HG03095 (cell line): ENCODE measurements at regions not wholly inside any gene's neighbourhood (a gene's known extent, or its start where the extent isn't known, plus 50 kb on each side); places are given as distances from the start of the nearest gene placed in this dataset.
"Not testable (repeated sequence)": the region's sequence is repeated elsewhere in the genome, so short reads cannot be mapped to it uniquely, and the experiment has no call there.

ENCODE experiments used
- ATAC-seq: cut with Tn5 transposase; IDR thresholded peaks from one replicate; pipeline ENCODE4 v1.9.1; 2021; ENCODE audit warnings: moderate library complexity; ENCODE audit not compliant: unreplicated experiment

DNA sequence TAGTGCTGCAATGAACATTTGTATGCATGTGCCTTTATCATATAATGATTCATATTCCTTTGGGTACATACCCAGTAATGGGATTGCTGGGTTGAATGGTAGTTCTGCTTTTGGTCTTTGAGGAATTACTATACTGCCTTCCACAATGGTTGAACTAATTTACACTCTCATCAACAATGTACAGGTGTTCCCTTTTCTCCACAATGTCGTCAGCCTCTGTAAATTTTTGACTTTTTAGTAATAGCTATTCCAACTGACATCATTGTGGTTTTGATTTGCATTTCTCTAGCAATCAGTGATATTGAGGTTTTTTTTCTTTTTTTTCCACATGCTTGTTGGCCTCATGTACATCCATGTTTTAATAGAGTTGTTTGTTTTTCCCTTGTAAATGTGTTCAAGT is 2473.5 kb downstream of the PCDH9 start:
- ATAC-seq = no peak

GRCh38 chr13:64755961-64756360 is 2474.2 kb downstream of the PCDH9 start:
- ATAC-seq = no peak

GRCh38 chr13:64753233-64754000 is 2476.7 kb downstream of the PCDH9 start:
- no peak for ATAC-seq

- ATAC-seq = no peak
Measured at GRCh38 chr13:64749301-64749700, 2480.8 kb downstream of the PCDH9 start.

DNA sequence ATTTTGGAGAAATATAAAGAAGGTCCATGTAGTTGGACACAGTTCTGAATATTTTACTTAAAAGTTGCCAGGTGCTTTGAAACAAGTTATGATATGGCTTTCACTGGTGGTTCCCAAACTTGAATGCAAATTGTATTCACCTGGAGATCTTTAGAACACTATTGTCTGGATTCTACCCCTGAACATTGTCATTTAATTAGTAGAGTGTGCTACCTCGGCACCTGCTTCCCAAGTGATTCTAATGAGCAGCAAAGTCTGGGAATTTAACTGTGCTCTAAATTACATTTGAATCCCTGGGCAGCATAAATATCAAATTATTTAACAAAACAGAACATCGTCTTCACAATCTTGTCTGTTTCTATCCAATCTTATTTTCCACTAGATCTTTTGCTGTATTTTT is 2483.3 kb downstream of the PCDH9 start:
- ATAC-seq = no peak

- no peak for ATAC-seq
Measured at GRCh38 chr13:64740493-64740892, 2489.6 kb downstream of the PCDH9 start.

DNA sequence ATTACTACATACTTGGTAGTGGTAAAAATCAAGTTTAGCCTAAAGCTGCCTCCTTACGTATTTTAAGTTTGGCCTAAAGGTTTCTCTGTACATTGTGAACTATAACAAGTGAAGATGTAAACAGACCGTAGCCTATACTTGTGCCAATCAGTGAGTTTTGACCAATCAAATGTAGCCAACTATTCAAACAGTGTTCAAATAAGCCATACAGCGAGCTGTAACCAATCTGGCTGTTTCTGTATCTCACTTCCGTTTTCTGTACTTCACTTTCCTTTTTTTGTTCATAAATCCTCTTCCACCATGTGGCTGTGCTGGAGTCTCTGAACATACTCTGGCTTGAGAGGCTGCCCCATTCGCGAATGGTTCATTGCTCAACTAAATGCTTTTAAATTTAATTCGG is 2504.6 kb downstream of the PCDH9 start:
- no peak for ATAC-seq

DNA sequence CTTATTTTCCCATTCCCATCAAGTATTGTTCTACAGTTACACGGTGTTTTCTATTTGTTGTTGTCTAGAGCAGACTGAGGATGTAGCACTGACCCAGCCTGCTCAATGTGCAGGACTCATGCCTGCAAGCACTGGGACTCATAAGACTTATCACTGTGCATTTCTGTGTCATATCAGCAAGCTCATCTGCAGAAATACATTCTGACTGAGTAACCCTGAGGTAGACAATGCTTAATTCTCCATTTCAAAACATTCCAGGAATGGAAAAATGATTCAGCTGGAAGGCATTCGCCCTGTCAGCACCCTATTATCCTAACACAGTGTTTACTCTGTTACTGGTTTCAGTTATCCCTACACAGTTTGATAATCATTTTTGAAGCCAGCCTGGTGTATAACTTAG is 2506.4 kb downstream of the PCDH9 start:
- ATAC-seq = no peak

DNA sequence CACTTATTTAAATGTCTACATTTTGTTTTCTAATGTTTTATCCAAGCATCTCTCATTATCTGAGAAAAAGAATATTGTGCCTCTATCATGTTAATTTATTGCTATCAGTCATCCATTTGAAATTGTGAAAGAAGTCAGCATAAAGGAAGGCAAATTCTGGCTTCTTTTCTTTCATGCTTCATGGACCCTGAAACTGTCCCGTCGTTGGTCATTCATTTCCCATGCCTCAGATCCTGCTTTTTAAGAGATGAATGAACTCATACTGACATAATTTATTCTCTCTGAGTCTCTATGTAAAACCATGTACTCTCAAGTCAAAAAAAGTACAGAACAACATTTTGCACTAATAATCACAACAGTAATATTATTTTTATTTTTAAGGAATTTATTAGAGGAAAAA is 2512.0 kb downstream of the PCDH9 start:
- no peak for ATAC-seq

DNA sequence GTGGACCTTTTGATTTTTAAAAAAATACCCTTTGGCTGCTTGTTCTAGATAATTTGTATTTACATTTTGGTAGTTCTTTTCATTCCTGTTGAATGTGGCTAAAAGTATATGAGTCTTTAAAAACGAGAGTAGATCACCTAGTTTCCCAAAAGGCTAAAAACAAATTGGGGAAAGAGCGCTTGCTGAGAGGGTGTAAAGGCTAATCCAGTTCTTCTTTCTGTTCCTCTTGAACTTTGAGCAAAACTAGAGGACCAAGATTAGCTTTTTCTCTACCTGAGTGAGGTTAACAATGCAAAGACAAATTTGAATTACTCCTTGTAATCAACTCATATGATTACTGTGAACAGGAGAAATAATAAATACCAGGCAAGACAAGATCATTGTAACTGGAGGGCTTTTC is 2513.2 kb downstream of the PCDH9 start:
- ATAC-seq = no peak

- no peak for ATAC-seq
Measured at GRCh38 chr13:64709079-64709478, 2521.1 kb downstream of the PCDH9 start.

GRCh38 chr13:64704121-64704649 is 2526.0 kb downstream of the PCDH9 start:
- no peak for ATAC-seq

GRCh38 chr13:64697226-64697625 is 2532.9 kb downstream of the PCDH9 start:
- ATAC-seq = no peak

DNA sequence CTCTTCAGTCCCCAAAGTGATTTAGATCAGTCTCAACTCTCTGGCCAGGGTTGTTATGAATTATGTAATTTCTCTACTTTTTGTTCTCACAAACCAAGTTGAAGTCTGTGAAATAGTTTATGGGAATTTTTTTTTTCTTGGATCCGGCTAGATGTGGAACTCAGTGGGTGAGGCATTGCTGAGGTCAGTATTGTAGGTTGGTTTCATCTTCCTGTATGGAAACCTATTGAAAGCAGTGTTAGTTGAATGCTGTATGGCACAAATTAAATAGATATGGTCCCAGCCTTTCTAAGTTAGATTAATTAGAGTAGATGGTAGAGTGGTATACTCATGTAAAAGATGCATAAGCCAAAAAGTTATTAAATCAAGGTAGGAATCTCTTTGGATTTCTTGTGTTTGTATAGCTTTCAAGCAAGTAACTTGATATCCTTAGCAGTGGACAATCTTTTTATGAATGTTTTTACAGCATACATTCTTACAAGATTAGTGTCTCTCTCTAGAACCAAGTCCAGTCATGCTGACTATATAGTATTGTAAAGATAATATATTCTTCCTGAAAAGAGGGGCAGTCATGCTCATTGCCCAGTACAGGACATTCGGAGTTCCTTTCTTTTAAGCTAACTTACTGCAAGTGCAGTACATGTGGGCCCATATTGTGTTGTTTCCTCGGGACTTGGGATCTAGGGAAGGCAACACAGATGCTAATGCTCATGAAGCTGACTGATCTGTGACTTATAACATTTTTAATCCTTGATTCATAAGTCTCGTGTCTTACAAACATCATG is 2541.1 kb downstream of the PCDH9 start:
- no peak for ATAC-seq

- not testable (repeated sequence) for ATAC-seq
Measured at GRCh38 chr13:64686536-64686935, 2543.6 kb downstream of the PCDH9 start.

DNA sequence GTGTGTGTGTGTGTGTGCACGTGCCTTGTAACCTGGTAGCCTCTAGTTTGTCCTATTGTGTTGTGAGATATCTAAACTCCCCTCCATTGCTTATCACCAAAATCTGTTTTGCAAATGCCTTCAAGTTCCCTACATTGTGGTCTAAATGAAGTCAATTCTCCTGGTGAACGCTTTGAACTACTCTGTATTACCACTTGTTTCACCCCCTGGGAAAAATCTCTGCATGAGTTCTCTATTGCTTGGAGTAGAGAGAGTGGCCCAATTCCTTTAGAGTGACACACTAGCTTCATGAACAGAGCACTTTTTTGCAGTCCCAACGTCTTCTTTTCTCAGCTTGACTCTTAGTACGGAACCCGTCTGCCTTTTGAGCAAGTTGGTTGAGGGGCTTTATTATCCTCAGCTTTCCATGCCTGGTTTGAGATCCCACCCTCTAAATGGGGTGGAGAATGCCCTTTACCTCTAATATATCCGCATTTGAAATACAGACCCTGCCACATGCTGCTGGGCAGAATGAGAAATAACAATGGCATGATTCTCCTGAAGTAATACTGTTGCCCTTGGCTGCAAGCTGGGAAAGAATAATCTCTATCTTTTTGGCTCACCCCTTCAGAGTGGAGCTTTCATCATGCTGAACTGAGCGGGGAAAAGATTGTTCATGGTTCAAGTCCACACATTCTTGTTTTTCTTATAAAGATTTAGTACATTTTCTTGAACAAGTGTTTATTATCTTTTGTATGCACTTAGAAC is 2545.3 kb downstream of the PCDH9 start:
- ATAC-seq = no peak

- no peak for ATAC-seq
Measured at GRCh38 chr13:64684108-64684507, 2546.0 kb downstream of the PCDH9 start.

DNA sequence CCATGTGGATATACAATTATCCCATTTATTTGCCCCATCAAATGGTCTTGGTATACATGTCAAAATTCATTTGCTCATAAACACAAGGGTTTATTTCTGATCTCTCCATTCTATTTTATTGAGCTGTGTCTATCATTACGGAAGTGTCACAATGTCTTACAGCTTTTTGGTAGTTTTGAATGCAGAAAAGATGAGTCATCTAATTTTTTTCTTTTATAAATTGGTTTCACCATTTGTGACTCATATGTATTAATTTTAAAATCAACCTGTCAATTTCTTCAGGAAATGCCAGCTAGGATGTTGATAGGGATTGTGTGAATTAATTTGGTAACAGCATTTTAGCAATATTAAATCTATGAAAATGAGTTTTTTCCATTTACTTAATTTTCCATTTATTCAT is 2549.4 kb downstream of the PCDH9 start:
- no peak for ATAC-seq

GRCh38 chr13:64675255-64675892 is 2554.8 kb downstream of the PCDH9 start:
- ATAC-seq = no peak

DNA sequence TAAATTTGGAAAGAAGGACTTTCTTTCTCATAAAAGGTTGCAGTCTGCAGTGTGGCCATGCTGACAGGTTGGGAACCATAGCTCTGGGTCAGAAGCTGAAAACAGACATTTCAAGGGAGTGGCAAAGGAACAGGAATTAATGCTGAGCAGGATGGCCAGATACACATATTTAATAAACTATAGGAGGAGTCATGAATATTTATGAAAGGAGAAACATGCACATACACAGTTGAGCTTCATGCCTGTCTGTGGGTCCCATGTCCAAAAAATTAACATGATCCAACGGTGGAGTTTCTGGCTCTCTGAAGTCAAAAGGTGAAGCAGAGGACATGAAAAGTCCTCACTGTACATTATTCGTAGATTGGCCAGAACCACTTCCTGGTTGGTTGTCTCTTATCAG is 2556.0 kb downstream of the PCDH9 start:
- ATAC-seq = no peak

- ATAC-seq = no peak
Measured at GRCh38 chr13:64672751-64673150, 2557.4 kb downstream of the PCDH9 start.
